Astrocyte of the spinal cord (primary cell): ENCODE measurements at regions not wholly inside any gene's neighbourhood (a gene's known extent, or its start where the extent isn't known, plus 50 kb on each side); places are given as distances from the start of the nearest gene placed in this dataset.

ENCODE experiments used
- DNase-seq: peaks from one replicate; pipeline ENCODE4 v3.0.0; 2011; ENCODE audit warnings: low read depth, low spot score
- H3K4me3 ChIP-seq: 2 replicates; pipeline ENCODE4 v1.5.1; 2011; ENCODE audit warnings: low read depth, mild to moderate bottlenecking, low read length, moderate library complexity
- CTCF ChIP-seq: IDR thresholded peaks from 2 replicates; pipeline ENCODE4 v1.5.1; 2012; ENCODE audit warnings: low read depth, mild to moderate bottlenecking, low read length, inconsistent platforms
- in situ Hi-C: cut with HindIII; loops from 2 replicates; pipeline ENCODE4 v1.10.0; 2017; ENCODE audit warnings: low sequenced_read_pairs

- in situ Hi-C loops = no loop called here
- DNase-seq = peak; percentile 40
- no peak for TF ChIP-seq CTCF
Measured at GRCh38 chr12:58067610-58068387, 126.4 kb downstream of the ATP23 start.

DNA sequence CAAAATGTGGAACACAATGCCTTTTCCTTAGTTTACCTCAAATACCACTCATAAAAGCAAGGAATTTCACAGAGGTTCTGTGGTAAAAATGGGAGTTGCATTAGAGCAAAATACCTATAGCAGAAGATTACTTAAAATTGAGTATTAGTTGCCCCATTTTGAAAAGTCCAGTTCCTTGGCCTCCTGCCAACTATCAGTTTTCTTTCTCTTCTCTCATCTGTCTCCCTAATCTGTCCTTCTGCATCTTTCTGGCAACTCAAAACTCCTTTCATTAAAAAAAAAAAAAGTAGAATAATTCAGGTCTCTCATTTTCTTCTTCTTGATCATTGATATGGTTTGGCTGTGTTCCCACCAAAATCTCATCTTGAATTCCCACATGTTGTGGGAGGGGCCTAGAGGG, 127.3 kb downstream of the ATP23 start:
- no peak overlapping the region for H3K4me3 ChIP-seq
- DNase-seq = no peak
- in situ Hi-C loops = no loop called here
- no peak for TF ChIP-seq CTCF

More at GRCh38 chr12:58067610-58068387, 126.4 kb downstream of the ATP23 start:
- H3K4me3 ChIP-seq = no peak overlapping the region

- TF ChIP-seq CTCF = no peak
- in situ Hi-C loops = no loop called here
- DNase-seq = no peak
- no peak overlapping the region for H3K4me3 ChIP-seq
Measured at GRCh38 chr12:58069268-58069963, 128.0 kb downstream of the ATP23 start.

DNA sequence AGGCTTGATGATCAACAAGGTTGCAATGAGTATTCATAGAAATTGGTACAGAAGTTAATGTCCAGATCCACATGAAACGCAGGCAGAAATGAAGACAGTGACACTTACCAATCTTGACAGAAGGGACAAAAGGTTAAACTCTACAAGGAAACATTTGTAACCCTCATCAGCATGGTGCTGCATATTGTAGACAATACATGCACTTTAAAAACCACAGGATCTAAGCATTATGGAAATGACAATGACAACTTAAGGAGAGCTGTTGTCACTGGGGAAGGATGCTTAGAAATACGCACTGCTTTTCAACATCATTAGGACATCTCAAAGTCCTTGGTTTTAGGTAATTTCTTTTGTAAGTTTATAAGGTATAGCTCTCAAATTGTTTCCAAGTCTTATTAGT, 130.6 kb downstream of the ATP23 start:
- in situ Hi-C loops = no loop called here
- DNase-seq = no peak
- no peak for TF ChIP-seq CTCF
- H3K4me3 ChIP-seq = no peak overlapping the region

GRCh38 chr12:58074259-58074658, 132.9 kb downstream of the ATP23 start:
- in situ Hi-C loops = no loop called here
- no peak for DNase-seq
- TF ChIP-seq CTCF = no peak
- no peak overlapping the region for H3K4me3 ChIP-seq

DNA sequence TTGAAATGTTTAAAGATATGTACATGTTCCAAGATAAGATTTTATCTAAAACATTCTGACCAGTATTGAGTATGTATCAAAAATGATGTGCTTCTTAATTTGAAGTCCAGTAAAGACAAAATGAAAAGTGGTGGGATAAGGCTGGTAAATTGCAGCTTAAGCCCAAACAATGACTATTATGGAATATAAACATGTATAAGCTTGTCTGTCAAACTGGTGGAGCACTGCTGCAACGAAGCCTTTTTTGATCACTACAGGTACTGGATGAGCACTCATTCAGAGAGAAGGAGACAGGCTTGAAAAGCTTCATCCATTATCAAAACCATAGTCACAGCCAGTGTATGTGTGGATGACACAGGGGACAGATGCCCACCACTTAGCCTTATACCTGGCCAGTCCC, 138.4 kb downstream of the ATP23 start:
- TF ChIP-seq CTCF = no peak
- no peak overlapping the region for H3K4me3 ChIP-seq
- in situ Hi-C loops = no loop called here
- DNase-seq = no peak
